Trophoblast cell (in vitro differentiated cells and primary cell): ENCODE measurements at regions not wholly inside any gene's neighbourhood (a gene's known extent, or its start where the extent isn't known, plus 50 kb on each side); places are given as distances from the start of the nearest gene placed in this dataset.

Source experiments
- DNase-seq, 2 donors: peaks; one replicate each; pipeline ENCODE4 v3.0.0-alpha.2; 2016
- H2AFZ ChIP-seq: 2 replicates; pipeline ENCODE4 v1.6.1; 2013; ENCODE audit warnings: low read length, moderate library complexity, mild to moderate bottlenecking; ENCODE audit not compliant: insufficient read depth, poor library complexity
- H2AK5ac ChIP-seq: 2 replicates; pipeline ENCODE4 v1.6.1; 2013; ENCODE audit warnings: mild to moderate bottlenecking, low read length
- H2BK120ac ChIP-seq: 2 replicates; pipeline ENCODE4 v1.6.1; 2013; ENCODE audit warnings: low read length, mild to moderate bottlenecking, moderate library complexity; ENCODE audit not compliant: insufficient read depth, poor library complexity
- H2BK12ac ChIP-seq: 2 replicates; pipeline ENCODE4 v1.6.1; 2013; ENCODE audit warnings: mild to moderate bottlenecking, low read length, moderate library complexity
- H2BK5ac ChIP-seq: 2 replicates; pipeline ENCODE4 v1.6.1; 2013; ENCODE audit warnings: low read length, low read depth, moderate library complexity, mild to moderate bottlenecking; ENCODE audit not compliant: poor library complexity
- H3K14ac ChIP-seq: 2 replicates; pipeline ENCODE4 v1.6.1; 2013; ENCODE audit warnings: mild to moderate bottlenecking, low read length
- H3K18ac ChIP-seq: 2 replicates; pipeline ENCODE4 v1.6.1; 2013; ENCODE audit warnings: mild to moderate bottlenecking, low read length
- H3K23ac ChIP-seq: 2 replicates; pipeline ENCODE4 v1.6.1; 2013; ENCODE audit warnings: low read length
- H3K27ac ChIP-seq: 2 replicates; pipeline ENCODE4 v1.5.1; 2013; ENCODE audit warnings: low read depth, mild to moderate bottlenecking, inconsistent platforms, low read length, moderate library complexity
- H3K27me3 ChIP-seq: 2 replicates; pipeline ENCODE4 v1.6.1; 2013; ENCODE audit warnings: inconsistent platforms, mild to moderate bottlenecking, low read length, moderate library complexity; ENCODE audit not compliant: insufficient read depth
- H3K36me3 ChIP-seq, 2 experiments: 1 replicate in 1 of 2; 2 replicates in 1 of 2; pipeline ENCODE4 v1.6.1; 2013; ENCODE audit warnings: low read length in 2 of 2, mild to moderate bottlenecking in 2 of 2, moderate library complexity in 1 of 2; ENCODE audit not compliant: insufficient read depth in 2 of 2, control insufficient read depth in 1 of 2
- H3K4ac ChIP-seq: 2 replicates; pipeline ENCODE4 v1.6.1; 2013; ENCODE audit warnings: low read depth, mild to moderate bottlenecking, low read length, moderate library complexity
- H3K4me1 ChIP-seq, 2 experiments: 1 replicate in 1 of 2; 2 replicates in 1 of 2; pipeline ENCODE4 v1.6.1; 2013; ENCODE audit warnings: low read length in 2 of 2, mild to moderate bottlenecking in 2 of 2, moderate library complexity in 1 of 2; ENCODE audit not compliant: insufficient read depth in 2 of 2, control insufficient read depth in 1 of 2
- H3K4me2 ChIP-seq: 2 replicates; pipeline ENCODE4 v1.6.1; 2013; ENCODE audit warnings: inconsistent platforms, mild to moderate bottlenecking, low read length, moderate library complexity
- H3K4me3 ChIP-seq: 2 replicates; pipeline ENCODE4 v1.5.1; 2013; ENCODE audit warnings: mild to moderate bottlenecking, low read depth, low read length, inconsistent platforms
- H3K79me1 ChIP-seq: one replicate; pipeline ENCODE4 v1.6.1; 2013; ENCODE audit warnings: low read length
- H3K79me2 ChIP-seq: 2 replicates; pipeline ENCODE4 v1.6.1; 2013; ENCODE audit warnings: low read length, mild to moderate bottlenecking; ENCODE audit not compliant: control insufficient read depth, insufficient read depth, poor library complexity
- H3K9ac ChIP-seq: 2 replicates; pipeline ENCODE4 v1.6.1; 2013; ENCODE audit warnings: mild to moderate bottlenecking, low read length
- H3K9me3 ChIP-seq: 2 replicates; pipeline ENCODE4 v1.6.1; 2013; ENCODE audit warnings: low read depth, mild to moderate bottlenecking, control low read depth, inconsistent platforms, low read length; ENCODE audit not compliant: insufficient read depth
- H4K12ac ChIP-seq: 2 replicates; pipeline ENCODE4 v1.6.1; 2013; ENCODE audit warnings: low read depth, mild to moderate bottlenecking, low read length, moderate library complexity
- H4K8ac ChIP-seq: 2 replicates; pipeline ENCODE4 v1.6.1; 2013; ENCODE audit warnings: low read depth, mild to moderate bottlenecking, low read length, moderate library complexity
- H4K91ac ChIP-seq: one replicate; pipeline ENCODE4 v1.6.1; 2013; ENCODE audit warnings: low read depth, mild to moderate bottlenecking, low read length, moderate library complexity
- WGBS: extraction: QIAGEN DNeasy Blood & Tissue Kit; methylation state at CpG from one replicate; pipeline ENCODE4 v1.1.7; 2013; ENCODE audit warnings: missing lambda C conversion rate; ENCODE audit not compliant: insufficient read length, insufficient coverage; ENCODE audit errors: extremely low coverage; 5-methylcytosine and 5-hydroxymethylcytosine counted together

GRCh38 chr21:35940074-35940927 is 120.0 kb downstream of the SETD4 start:
- WGBS: no CpG with 5 or more reads among the region's 11 CpGs
- peak; percentile 38 to 76 for DNase-seq

DNA sequence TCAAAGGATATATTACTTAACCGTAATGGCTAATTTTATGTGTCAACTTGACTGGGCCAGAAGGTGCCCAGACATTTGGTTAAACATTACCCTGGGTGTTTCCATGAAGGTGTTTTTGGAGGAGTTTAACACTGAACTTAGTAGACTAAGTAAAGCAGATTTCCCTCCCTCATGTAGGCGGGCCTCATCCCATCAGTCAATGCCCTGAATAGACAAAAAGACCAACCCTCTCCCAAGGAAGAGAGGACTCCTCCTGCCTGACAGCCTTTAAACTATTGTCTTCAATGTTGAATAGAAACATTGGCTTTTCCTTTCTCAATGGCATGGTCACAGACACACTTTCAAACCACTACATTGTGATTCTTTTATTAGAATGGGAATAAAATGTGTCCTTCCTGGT is 121.9 kb downstream of the SETD4 start:
- Histone ChIP-seq H2AK5ac (no peak overlapping the region), H2BK12ac (no peak overlapping the region), H3K4me2 (no peak overlapping the region), H3K9ac (no peak overlapping the region), H2BK120ac (no peak overlapping the region), H3K14ac (no peak overlapping the region), H3K4me1 (peaks cover 0 to 4% of the 10 kb centered on the region in 2 experiments), H3K4ac (no peak overlapping the region), H3K36me3 (no peaks in the 10 kb centered on the region), H3K27me3 (no peaks in the 10 kb centered on the region), H3K18ac (no peak overlapping the region), H3K4me3 (no peak overlapping the region), H4K12ac (no peak overlapping the region), H3K23ac (no peak overlapping the region), H2AFZ (no peak overlapping the region), H4K91ac (no peak overlapping the region), H3K9me3 (no peaks in the 10 kb centered on the region), H3K79me1 (peaks cover 6% of the 10 kb centered on the region), H2BK5ac (no peak overlapping the region), H3K79me2 (no peaks in the 10 kb centered on the region), H4K8ac (no peak overlapping the region), H3K27ac (no peak overlapping the region)
- no CpG with 5 or more reads among the region's 2 CpGs for WGBS
- DNase-seq: no peak

More at GRCh38 chr21:35940074-35940927, 120.0 kb downstream of the SETD4 start:
- H3K23ac ChIP-seq: no peak overlapping the region
- H4K91ac ChIP-seq: no peak overlapping the region
- H3K14ac ChIP-seq: no peak overlapping the region
- no peak overlapping the region for H2BK12ac ChIP-seq
- no peak overlapping the region for H3K9ac ChIP-seq
- H2AK5ac ChIP-seq: no peak overlapping the region
- no peak overlapping the region for H3K4me3 ChIP-seq
- no peaks in the 10 kb centered on the region for H3K36me3 ChIP-seq
- no peaks in the 10 kb centered on the region for H3K4me1 ChIP-seq
- no peak overlapping the region for H2AFZ ChIP-seq
- no peak overlapping the region for H3K4me2 ChIP-seq
- H4K12ac ChIP-seq: no peak overlapping the region
- no peaks in the 10 kb centered on the region for H3K9me3 ChIP-seq
- H4K8ac ChIP-seq: no peak overlapping the region
- no peaks in the 10 kb centered on the region for H3K79me2 ChIP-seq
- no peak overlapping the region for H2BK120ac ChIP-seq
- H3K27me3 ChIP-seq: no peaks in the 10 kb centered on the region
- no peak overlapping the region for H3K27ac ChIP-seq
- H2BK5ac ChIP-seq: no peak overlapping the region
- no peak overlapping the region for H3K18ac ChIP-seq
- no peaks in the 10 kb centered on the region for H3K79me1 ChIP-seq
- H3K4ac ChIP-seq: no peak overlapping the region

DNA sequence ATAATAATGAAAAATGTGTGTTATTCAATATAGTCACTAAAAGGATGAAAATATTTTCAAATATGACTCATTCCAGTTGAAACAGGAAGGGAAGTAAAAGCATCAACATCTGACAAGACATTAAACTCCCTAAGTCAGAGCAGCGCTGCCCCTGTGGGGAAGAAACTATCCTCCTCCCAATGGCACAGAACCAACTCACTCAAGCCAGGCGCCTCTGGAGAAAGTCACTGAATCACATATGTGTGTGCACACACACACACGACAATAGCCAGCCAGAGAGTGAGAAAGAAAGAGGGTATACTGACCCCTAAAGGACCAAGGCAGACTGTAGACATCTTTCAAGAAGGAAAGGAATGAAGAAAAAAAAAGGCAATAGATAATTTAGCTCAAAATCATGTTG is 126.9 kb downstream of the SETD4 start:
- H3K36me3 ChIP-seq: no peaks in the 10 kb centered on the region
- H3K4ac ChIP-seq: no peak overlapping the region
- peaks cover 12% of the 10 kb centered on the region for H3K79me1 ChIP-seq
- no peak overlapping the region for H4K8ac ChIP-seq
- H4K12ac ChIP-seq: no peak overlapping the region
- H3K14ac ChIP-seq: no peak overlapping the region
- peak overlapping the region; percentile 56 for H2BK12ac ChIP-seq
- H3K4me1 ChIP-seq: peaks cover 0 to 7% of the 10 kb centered on the region in 2 experiments
- H3K27ac ChIP-seq: peak overlapping the region; percentile 43
- no peak overlapping the region for H2AK5ac ChIP-seq
- DNase-seq: peak; percentile 21 to 44
- no CpG with 5 or more reads among the region's 3 CpGs for WGBS
- no peaks in the 10 kb centered on the region for H3K79me2 ChIP-seq
- H3K23ac ChIP-seq: no peak overlapping the region
- peak overlapping the region; percentile 83 for H2BK120ac ChIP-seq
- peak overlapping the region; percentile 47 for H4K91ac ChIP-seq
- no peak overlapping the region for H2AFZ ChIP-seq
- H3K9me3 ChIP-seq: peaks cover 2% of the 10 kb centered on the region
- H3K27me3 ChIP-seq: no peaks in the 10 kb centered on the region
- no peak overlapping the region for H3K4me2 ChIP-seq
- H3K4me3 ChIP-seq: no peak overlapping the region
- no peak overlapping the region for H3K18ac ChIP-seq
- H3K9ac ChIP-seq: no peak overlapping the region
- H2BK5ac ChIP-seq: peak overlapping the region; percentile 66

DNA sequence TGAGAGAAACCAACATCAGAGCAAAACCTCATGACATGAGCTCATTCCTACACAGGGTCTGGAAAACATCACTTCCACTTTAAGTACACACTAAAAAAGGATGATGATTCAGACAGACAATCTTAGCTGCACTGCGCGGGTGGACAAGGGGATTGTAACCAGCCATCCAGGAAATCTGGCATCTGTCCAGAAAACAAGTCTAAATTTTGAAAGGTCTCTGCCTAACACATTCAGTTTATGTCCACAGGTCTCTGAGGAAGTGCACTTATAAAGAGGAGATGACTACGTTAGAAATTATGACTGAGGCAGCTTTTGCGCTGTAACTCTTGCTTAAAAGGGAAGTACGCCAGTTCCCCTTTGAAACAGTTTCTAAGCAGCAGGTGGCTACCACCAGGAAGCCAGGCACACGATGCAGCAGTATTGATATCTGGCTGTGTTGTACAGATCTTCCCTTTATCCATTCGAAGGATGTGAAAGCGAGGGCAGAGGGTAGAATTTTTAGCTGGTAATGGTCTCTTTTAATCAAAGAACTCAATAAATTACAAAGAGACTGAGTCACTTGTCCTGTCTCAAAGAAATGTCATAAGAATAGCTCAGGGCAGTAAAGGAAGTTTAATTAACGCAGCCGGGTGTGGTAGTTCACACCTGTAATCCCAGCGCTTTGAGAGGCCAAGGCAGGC is 128.0 kb downstream of the SETD4 start:
- H2BK5ac ChIP-seq: no peak overlapping the region
- H2BK12ac ChIP-seq: no peak overlapping the region
- no peak overlapping the region for H3K4me3 ChIP-seq
- H3K9me3 ChIP-seq: peaks cover 2% of the 10 kb centered on the region
- WGBS: no CpG with 5 or more reads among the region's 11 CpGs
- H2BK120ac ChIP-seq: peak overlapping the region; percentile 73
- H2AFZ ChIP-seq: no peak overlapping the region
- H3K27me3 ChIP-seq: no peaks in the 10 kb centered on the region
- no peak overlapping the region for H3K18ac ChIP-seq
- H3K9ac ChIP-seq: no peak overlapping the region
- peak overlapping the region; percentile 80 for H4K91ac ChIP-seq
- H3K79me2 ChIP-seq: no peaks in the 10 kb centered on the region
- no peak overlapping the region for H3K23ac ChIP-seq
- H3K4ac ChIP-seq: no peak overlapping the region
- peaks cover 0 to 8% of the 10 kb centered on the region in 2 experiments for H3K4me1 ChIP-seq
- no peak overlapping the region for H4K12ac ChIP-seq
- H3K14ac ChIP-seq: no peak overlapping the region
- DNase-seq: peak; percentile 18 to 61
- no peak overlapping the region for H4K8ac ChIP-seq
- H3K27ac ChIP-seq: peak overlapping the region; percentile 84
- H3K4me2 ChIP-seq: peak overlapping the region; percentile 34
- H3K36me3 ChIP-seq: no peaks in the 10 kb centered on the region
- H2AK5ac ChIP-seq: no peak overlapping the region
- H3K79me1 ChIP-seq: peaks cover 12% of the 10 kb centered on the region
